Right lobe of liver (tissue), 6 donors: ENCODE measurements at regions not wholly inside any gene's neighbourhood (a gene's known extent, or its start where the extent isn't known, plus 50 kb on each side); places are given as distances from the start of the nearest gene placed in this dataset.

Source experiments
- ATAC-seq, 4 donors: fragments of 200-7000 bp; cut with Tn5 transposase; one replicate each; pipeline ENCODE4 v1.9.1; 2020; ENCODE audit warnings: mild to moderate bottlenecking in 4 of 4, moderate library complexity in 4 of 4
- DNase-seq, 3 donors: peaks; one replicate each; pipeline ENCODE4 v3.0.0-alpha.2; 2020
- H3K27ac ChIP-seq, 3 donors: fragments of 200-600 bp; one replicate each; pipeline ENCODE4 v1.8.0; 2022
- H3K27me3 ChIP-seq, 2 donors: fragments of 200-600 bp; one replicate each; pipeline ENCODE4 v1.8.0; 2022
- H3K36me3 ChIP-seq, 4 donors: fragments of 200-600 bp; sonication (generic) in 1 of 4; one replicate each; pipeline versions ENCODE4 v1.5.1 to v1.8.0; 2017 to 2022; ENCODE audit warnings: control low read depth in 1 of 4
- H3K4me1 ChIP-seq, 4 donors: fragments of 200-600 bp; sonication (generic) in 1 of 4; one replicate each; pipeline versions ENCODE4 v1.5.1 to v1.8.0; 2017 to 2022; ENCODE audit warnings: control low read depth in 1 of 4
- H3K4me3 ChIP-seq, 3 donors: fragments of 200-600 bp; one replicate each; pipeline ENCODE4 v1.8.0; 2022
- H3K9me3 ChIP-seq, 4 donors: fragments of 200-600 bp; sonication (generic) in 1 of 4; one replicate each; pipeline versions ENCODE4 v1.5.1 to v1.8.0; 2017 to 2022; ENCODE audit warnings: control low read depth in 1 of 4
- CTCF ChIP-seq, 4 donors: fragments of 200-600 bp in 3 of 4; fragments of 450-650 bp in 1 of 4; IDR thresholded peaks; one replicate each; pipeline versions ENCODE4 v1.5.1 to v1.8.0; 2016 to 2022; ENCODE audit warnings: antibody characterized with exemption in 4 of 4, mild to moderate bottlenecking in 2 of 4
- POLR2A ChIP-seq: fragments of 450-650 bp; IDR thresholded peaks from one replicate; pipeline ENCODE4 v1.6.1; 2017; ENCODE audit warnings: antibody characterized with exemption, mild to moderate bottlenecking
- WGBS: methylation state at CpG from one replicate; pipeline ENCODE4 v1.1.6; 2018; ENCODE audit warnings: low coverage, low lambda C conversion rate; ENCODE audit not compliant: insufficient coverage; ENCODE audit errors: missing lambda C conversion rate; 5-methylcytosine and 5-hydroxymethylcytosine counted together
- intact Hi-C, 2 donors: fragments of 100-400 bp; cut with DNase I; formaldehyde crosslinking; loops; one replicate each; pipeline versions ENCODE4 v1.11.2 to v1.14.1; 2022
- donor health status: DM: no; HTN: yes; CAD: no.
- donor health status: DM: no; HTN: no; CAD: no.
- donor health status: DM: no; HTN: no; CAD: no.
- donor health status: DM: no; HTN: yes; CAD: no.
- donor health status: DM: no; HTN: yes; CAD: no.

DNA sequence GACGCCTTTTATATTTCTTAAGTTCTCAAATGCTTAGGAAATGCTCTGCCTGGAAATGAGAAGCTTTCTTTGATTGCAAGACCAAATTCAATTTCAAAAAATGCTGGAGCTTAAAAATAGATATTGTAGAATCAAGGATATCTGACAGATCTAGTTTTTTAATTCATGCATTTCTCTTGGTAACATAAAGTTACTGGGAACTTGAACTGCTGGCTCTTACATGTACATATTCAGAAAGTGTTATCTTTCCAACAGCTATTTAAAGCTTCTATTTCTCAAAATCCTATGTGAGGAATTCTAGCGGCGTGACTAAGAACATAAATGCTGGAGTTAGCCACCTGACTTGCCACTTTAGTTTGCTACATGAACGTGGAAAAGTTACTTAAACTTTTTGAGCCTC, 109.3 kb downstream of the C3orf38 start:
- Histone ChIP-seq H3K36me3 (no peaks in the 10 kb centered on the region), H3K9me3 (no peaks in the 10 kb centered on the region), H3K27ac (no peak overlapping the region), H3K27me3 (no peaks in the 10 kb centered on the region), H3K4me3 (no peak overlapping the region), H3K4me1 (no peaks in the 10 kb centered on the region)
- intact Hi-C loops = no loop called here
- WGBS = 42% methylated on average over 4 of the region's 4 CpGs
- DNase-seq (no peak), ATAC-seq (no peak)
- TF ChIP-seq POLR2A (no peak), CTCF (IDR thresholded peaks at IDR 0.05) (no peak)

- no peak for DNase-seq
- Histone ChIP-seq H3K9me3 (no peaks in the 10 kb centered on the region), H3K4me1 (no peaks in the 10 kb centered on the region), H3K36me3 (no peaks in the 10 kb centered on the region), H3K27me3 (no peaks in the 10 kb centered on the region), H3K27ac (no peak overlapping the region), H3K4me3 (no peak overlapping the region)
- intact Hi-C loops = no loop called here
- no peak for ATAC-seq
- no peak for TF ChIP-seq POLR2A
- no peak for TF ChIP-seq CTCF (IDR thresholded peaks at IDR 0.05)
- WGBS = 50% methylated on average over 4 of the region's 4 CpGs
Measured at GRCh38 chr3:88262527-88262926, 112.8 kb downstream of the C3orf38 start.

- Histone ChIP-seq H3K4me1 (no peaks in the 10 kb centered on the region), H3K4me3 (no peak overlapping the region), H3K36me3 (no peaks in the 10 kb centered on the region), H3K27ac (no peak overlapping the region), H3K9me3 (no peaks in the 10 kb centered on the region), H3K27me3 (no peaks in the 10 kb centered on the region)
- TF ChIP-seq CTCF (IDR thresholded peaks at IDR 0.05) (no peak), POLR2A (no peak)
- no peak for DNase-seq
- WGBS = 46% methylated on average over 7 of the region's 8 CpGs
- no peak for ATAC-seq
- intact Hi-C loops = no loop called here
Measured at GRCh38 chr3:88263417-88264100, 113.8 kb downstream of the C3orf38 start.

DNA sequence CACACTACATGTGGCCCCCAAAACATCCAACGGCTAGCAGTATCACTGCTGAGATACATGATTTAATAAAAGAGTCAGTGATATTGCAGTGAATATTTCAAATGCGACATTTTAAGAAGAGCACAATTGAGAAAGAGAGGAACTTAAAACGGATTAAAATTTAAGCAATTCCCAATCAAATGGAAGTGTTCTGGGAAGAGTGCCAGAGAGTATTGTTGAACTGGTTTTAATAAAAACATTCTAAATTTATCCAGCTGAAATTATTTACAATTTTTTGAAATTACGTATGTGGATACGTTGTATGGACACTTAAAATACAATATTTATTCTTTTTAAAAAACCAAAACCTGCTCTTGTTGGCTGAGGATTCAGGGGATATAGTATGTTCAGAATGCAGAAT, 117.7 kb downstream of the C3orf38 start:
- no peak overlapping the region for H3K27ac ChIP-seq
- H3K4me3 ChIP-seq = no peak overlapping the region
- no peaks in the 10 kb centered on the region for H3K36me3 ChIP-seq
- WGBS = 46% methylated on average over 5 of the region's 5 CpGs
- H3K4me1 ChIP-seq = no peaks in the 10 kb centered on the region
- H3K9me3 ChIP-seq = no peaks in the 10 kb centered on the region
- ATAC-seq = no peak
- H3K27me3 ChIP-seq = no peaks in the 10 kb centered on the region
- no peak for TF ChIP-seq POLR2A
- no peak for TF ChIP-seq CTCF (IDR thresholded peaks at IDR 0.05)
- no peak for DNase-seq
- intact Hi-C loops = no loop called here

GRCh38 chr3:88267847-88268246, 118.1 kb downstream of the C3orf38 start:
- H3K27me3 ChIP-seq = no peaks in the 10 kb centered on the region
- no peak overlapping the region for H3K27ac ChIP-seq
- H3K36me3 ChIP-seq = no peaks in the 10 kb centered on the region
- H3K4me1 ChIP-seq = no peaks in the 10 kb centered on the region
- 13% methylated on average over 3 of the region's 3 CpGs for WGBS
- no peak overlapping the region for H3K4me3 ChIP-seq
- no peaks in the 10 kb centered on the region for H3K9me3 ChIP-seq
- intact Hi-C loops = no loop called here
- DNase-seq = no peak
- TF ChIP-seq POLR2A = no peak
- TF ChIP-seq CTCF (IDR thresholded peaks at IDR 0.05) = no peak
- ATAC-seq = no peak
